ENCODE measurements at regions not wholly inside any gene's neighbourhood (a gene's known extent, or its start where the extent isn't known, plus 50 kb on each side); places are given as distances from the start of the nearest gene placed in this dataset.

- WGBS, 2 donors, result 90 to 97% methylated on average over 9 of the region's 10 CpGs
- Histone ChIP-seq H3K9me3 (no peaks in the 10 kb centered on the region), H3K27me3 (no peaks in the 10 kb centered on the region), H3K4me3 (replicated peaks in 1 of 3) (no peak overlapping the region), H3K4me1 (no peaks in the 10 kb centered on the region), H3K27ac (no peak overlapping the region), H3K36me3 (no peaks in the 10 kb centered on the region)
- TF ChIP-seq POLR2A (IDR thresholded peaks at IDR 0.05), result no peak
- TF ChIP-seq, protein P1, sequence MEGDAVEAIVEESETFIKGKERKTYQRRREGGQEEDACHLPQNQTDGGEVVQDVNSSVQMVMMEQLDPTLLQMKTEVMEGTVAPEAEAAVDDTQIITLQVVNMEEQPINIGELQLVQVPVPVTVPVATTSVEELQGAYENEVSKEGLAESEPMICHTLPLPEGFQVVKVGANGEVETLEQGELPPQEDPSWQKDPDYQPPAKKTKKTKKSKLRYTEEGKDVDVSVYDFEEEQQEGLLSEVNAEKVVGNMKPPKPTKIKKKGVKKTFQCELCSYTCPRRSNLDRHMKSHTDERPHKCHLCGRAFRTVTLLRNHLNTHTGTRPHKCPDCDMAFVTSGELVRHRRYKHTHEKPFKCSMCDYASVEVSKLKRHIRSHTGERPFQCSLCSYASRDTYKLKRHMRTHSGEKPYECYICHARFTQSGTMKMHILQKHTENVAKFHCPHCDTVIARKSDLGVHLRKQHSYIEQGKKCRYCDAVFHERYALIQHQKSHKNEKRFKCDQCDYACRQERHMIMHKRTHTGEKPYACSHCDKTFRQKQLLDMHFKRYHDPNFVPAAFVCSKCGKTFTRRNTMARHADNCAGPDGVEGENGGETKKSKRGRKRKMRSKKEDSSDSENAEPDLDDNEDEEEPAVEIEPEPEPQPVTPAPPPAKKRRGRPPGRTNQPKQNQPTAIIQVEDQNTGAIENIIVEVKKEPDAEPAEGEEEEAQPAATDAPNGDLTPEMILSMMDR (IDR thresholded peaks at IDR 0.05), result no peak
- DNase-seq, result no peak
- intact Hi-C loops (cut with DNase I), result no loop called here
Measured at GRCh38 chr10:78356291-78356900, 322.7 kb downstream of the RPS24 start.

DNA sequence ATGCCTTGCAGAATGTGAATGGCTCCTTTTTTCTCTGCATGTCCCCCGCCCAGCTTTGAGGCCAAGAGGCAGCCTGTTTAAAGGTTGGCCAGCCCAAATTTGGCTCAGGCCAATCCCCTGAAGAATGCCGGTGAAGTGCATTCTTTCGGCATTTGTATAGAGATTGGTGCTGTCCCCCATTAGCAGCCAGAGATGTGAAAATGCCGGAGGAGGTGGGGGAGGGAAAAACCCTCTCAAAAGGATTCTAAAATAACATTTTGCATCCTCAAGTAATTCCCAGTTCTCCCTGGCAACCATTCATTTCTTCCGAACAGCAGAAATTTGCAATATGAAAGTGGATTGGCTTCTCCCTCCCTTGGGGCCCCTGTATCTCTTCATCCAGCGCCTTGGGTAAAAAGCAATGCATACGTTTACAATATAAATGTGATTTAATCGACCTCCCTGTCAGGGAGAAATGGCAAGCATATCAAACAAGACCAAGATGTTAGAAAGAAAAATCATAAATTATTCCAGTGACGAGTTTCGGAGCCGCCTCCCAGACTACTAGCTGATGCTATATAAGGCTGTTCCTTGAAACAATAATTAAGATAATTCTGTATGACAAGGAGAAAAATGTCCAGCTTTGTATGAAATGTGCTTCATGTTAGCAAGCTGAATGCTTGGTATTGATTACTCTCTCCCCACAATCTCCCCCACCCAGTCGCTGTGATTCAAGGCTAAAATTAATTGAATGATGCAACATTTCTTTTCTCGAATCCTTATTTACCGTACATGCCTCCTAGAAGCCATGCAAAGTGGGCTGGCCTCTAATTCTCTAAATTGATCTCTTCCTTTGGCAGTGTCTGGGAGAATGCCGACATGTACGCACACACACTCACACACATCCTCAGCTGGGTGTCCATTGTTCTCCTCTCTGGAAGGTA is 323.7 kb downstream of the RPS24 start:
- intact Hi-C loops (cut with DNase I), result no loop called here
- no peak for DNase-seq

DNA sequence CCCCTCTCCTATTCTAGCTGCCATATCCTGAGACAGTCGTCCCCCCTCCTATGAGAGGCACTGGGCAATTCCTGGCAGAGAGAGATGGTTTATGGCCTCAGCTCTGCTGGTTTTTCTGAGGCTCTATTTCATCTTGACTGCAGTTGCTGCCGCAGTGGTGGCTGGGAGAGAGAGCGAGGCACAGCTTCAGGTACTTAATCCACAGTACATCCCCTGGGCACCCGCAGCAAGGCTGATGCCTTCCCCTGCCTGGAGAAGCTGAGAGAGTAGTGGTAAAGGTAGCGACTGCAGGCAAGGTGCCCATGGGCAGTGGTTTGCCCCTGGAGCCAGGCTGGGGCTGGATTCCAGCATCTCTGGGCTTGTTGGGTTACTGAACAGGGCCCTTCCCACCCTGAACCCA is 324.7 kb downstream of the RPS24 start:
- no peak for DNase-seq
- no peak overlapping the region for H3K4me3 ChIP-seq (replicated peaks in 1 of 3)
- H3K9me3 ChIP-seq, result no peaks in the 10 kb centered on the region
- 93% methylated on average over 5 of the region's 5 CpGs for WGBS, 2 donors
- TF ChIP-seq POLR2A (IDR thresholded peaks at IDR 0.05), result no peak
- TF ChIP-seq, protein P1 (IDR thresholded peaks at IDR 0.05), result no peak
- no peaks in the 10 kb centered on the region for H3K27me3 ChIP-seq
- H3K36me3 ChIP-seq, result no peaks in the 10 kb centered on the region
- no peak overlapping the region for H3K27ac ChIP-seq
- intact Hi-C loops (cut with DNase I), result no loop called here
- no peaks in the 10 kb centered on the region for H3K4me1 ChIP-seq

More for the DNA sequence above, 323.7 kb downstream of the RPS24 start:
- TF ChIP-seq, protein P1 (IDR thresholded peaks at IDR 0.05), result no peak
- no peak for TF ChIP-seq POLR2A (IDR thresholded peaks at IDR 0.05)
- 73 to 79% methylated on average over 16 of the region's 16 CpGs for WGBS, 2 donors
- Histone ChIP-seq H3K27me3 (no peaks in the 10 kb centered on the region), H3K9me3 (no peaks in the 10 kb centered on the region), H3K4me1 (no peaks in the 10 kb centered on the region), H3K36me3 (no peaks in the 10 kb centered on the region), H3K27ac (no peak overlapping the region), H3K4me3 (replicated peaks in 1 of 3) (no peak overlapping the region)

- TF ChIP-seq POLR2A (IDR thresholded peaks at IDR 0.05), result no peak
- TF ChIP-seq, protein P1 (IDR thresholded peaks at IDR 0.05), result no peak
- no peak for DNase-seq
- H3K4me1 ChIP-seq, result no peaks in the 10 kb centered on the region
- no peak overlapping the region for H3K4me3 ChIP-seq (replicated peaks in 1 of 3)
- intact Hi-C loops (cut with DNase I), result no loop called here
- no peaks in the 10 kb centered on the region for H3K9me3 ChIP-seq
- WGBS, 2 donors, result 89 to 99% methylated on average over 5 of the region's 5 CpGs
- H3K27ac ChIP-seq, result no peak overlapping the region
- H3K27me3 ChIP-seq, result no peaks in the 10 kb centered on the region
- H3K36me3 ChIP-seq, result no peaks in the 10 kb centered on the region
Measured at GRCh38 chr10:78358982-78359381, 325.3 kb downstream of the RPS24 start.

DNA sequence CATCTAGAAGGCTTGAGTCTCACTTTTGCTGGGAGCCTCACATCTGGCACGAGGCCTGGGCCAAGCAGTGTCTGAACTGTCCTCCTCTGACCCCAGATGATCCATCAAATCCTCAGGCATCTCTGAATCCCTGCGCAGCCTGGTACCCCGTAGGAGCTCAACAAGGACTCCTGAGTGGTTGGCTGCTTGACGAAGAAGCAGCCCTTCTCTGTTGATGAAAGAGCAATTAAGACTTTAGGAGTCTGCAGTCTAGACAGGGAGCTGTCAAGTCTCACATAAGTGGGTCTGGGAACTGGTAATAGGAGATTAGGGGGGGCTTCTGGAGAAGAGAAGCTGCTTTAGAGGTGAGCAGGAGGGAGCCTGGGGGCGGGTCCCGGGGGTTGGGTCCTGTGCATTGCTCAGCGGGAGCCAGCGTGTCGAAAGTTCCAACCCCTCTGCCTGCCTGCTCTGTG is 326.0 kb downstream of the RPS24 start:
- intact Hi-C loops (cut with DNase I), result no loop called here
- no peak for DNase-seq

More for the DNA sequence above, 326.0 kb downstream of the RPS24 start:
- no peak for TF ChIP-seq POLR2A (IDR thresholded peaks at IDR 0.05)
- TF ChIP-seq, protein P1 (IDR thresholded peaks at IDR 0.05), result no peak
- no peak overlapping the region for H3K27ac ChIP-seq
- no peaks in the 10 kb centered on the region for H3K27me3 ChIP-seq
- H3K36me3 ChIP-seq, result no peaks in the 10 kb centered on the region
- H3K9me3 ChIP-seq, result no peaks in the 10 kb centered on the region
- H3K4me3 ChIP-seq (replicated peaks in 1 of 3), result no peak overlapping the region
- WGBS, 2 donors, result 61 to 70% methylated on average over 8 to 9 of the region's 9 CpGs
- H3K4me1 ChIP-seq, result no peaks in the 10 kb centered on the region

All from thyroid gland (tissue), 4 donors.